Small intestine (tissue), 7 donors: ENCODE measurements at regions not wholly inside any gene's neighbourhood (a gene's known extent, or its start where the extent isn't known, plus 50 kb on each side); places are given as distances from the start of the nearest gene placed in this dataset.
"Not testable (repeated sequence)": the region's sequence is repeated elsewhere in the genome, so short reads cannot be mapped to it uniquely, and the experiment has no call there.

Source experiments
- DNase-seq, 2 donors: peaks; one replicate each; pipeline versions ENCODE4 v3.0.0 to v3.0.0-alpha.2; 2013
- FAIRE-seq: peaks from 2 replicates; lab custom pipeline; 2012; peaks lifted over from hg19 to GRCh38; lab: Jason Lieb, UNC
- H3K27ac ChIP-seq, 3 donors: one replicate each; pipeline ENCODE4 v1.5.1; 2013; ENCODE audit warnings: low read length in 2 of 3, mild to moderate bottlenecking in 2 of 3, control low read depth in 1 of 3, inconsistent platforms in 1 of 3, low read depth in 1 of 3, moderate library complexity in 1 of 3
- H3K27me3 ChIP-seq, 3 donors: one replicate each; pipeline ENCODE4 v1.6.1; 2013; ENCODE audit warnings: low read length in 3 of 3, inconsistent platforms in 1 of 3; ENCODE audit not compliant: control insufficient read depth in 3 of 3, insufficient read depth in 3 of 3
- H3K36me3 ChIP-seq, 3 donors: one replicate each; pipeline ENCODE4 v1.6.1; 2013; ENCODE audit warnings: low read length in 3 of 3, inconsistent platforms in 1 of 3, low read depth in 1 of 3, mild to moderate bottlenecking in 1 of 3, moderate library complexity in 1 of 3; ENCODE audit not compliant: control insufficient read depth in 3 of 3, insufficient read depth in 2 of 3
- H3K4me1 ChIP-seq, 3 donors: one replicate each; pipeline ENCODE4 v1.6.1; 2013; ENCODE audit warnings: low read length in 2 of 3, inconsistent platforms in 1 of 3, low read depth in 1 of 3, mild to moderate bottlenecking in 1 of 3, moderate library complexity in 1 of 3; ENCODE audit not compliant: control insufficient read depth in 3 of 3, insufficient read depth in 2 of 3
- H3K4me3 ChIP-seq, 3 donors: one replicate each; pipeline ENCODE4 v1.5.1; 2013; ENCODE audit warnings: low read length in 3 of 3, control low read depth in 1 of 3, inconsistent platforms in 1 of 3, low read depth in 1 of 3, mild to moderate bottlenecking in 1 of 3, moderate library complexity in 1 of 3
- H3K9me3 ChIP-seq, 2 donors: one replicate each; pipeline ENCODE4 v1.6.1; 2013; ENCODE audit warnings: low read depth in 1 of 2, low read length in 1 of 2; ENCODE audit not compliant: control insufficient read depth in 2 of 2, insufficient read depth in 1 of 2
- WGBS, 3 donors: extraction: QIAGEN DNeasy Blood & Tissue Kit; methylation state at CpG; one replicate each; pipeline ENCODE4 v1.1.7; 2013; 5-methylcytosine and 5-hydroxymethylcytosine counted together
- donor health status: healthy with polysubstance abuse.
- donor health status: control.
- donor health status: control.
- donor health status: Bipolar disorder and iron deficiency.
- donor health status: healthy.

GRCh38 chr22:16911340-16911739, 86.1 kb upstream of the XKR3 start:
- not testable (repeated sequence) for DNase-seq, H3K4me3 ChIP-seq, H3K4me1 ChIP-seq, H3K9me3 ChIP-seq, FAIRE-seq, H3K27me3 ChIP-seq, H3K36me3 ChIP-seq, H3K27ac ChIP-seq
- WGBS, 3 donors = 19 to 30% (median 29%) methylated on average over 2 of the region's 2 CpGs

- not testable (repeated sequence) for DNase-seq, H3K27ac ChIP-seq, H3K4me1 ChIP-seq, H3K4me3 ChIP-seq, H3K9me3 ChIP-seq, H3K27me3 ChIP-seq, H3K36me3 ChIP-seq, FAIRE-seq
- 74 to 83% (median 80%) methylated on average over 2 of the region's 2 CpGs for WGBS, 3 donors
Measured at GRCh38 chr22:16902051-16902450, 76.8 kb upstream of the XKR3 start.

GRCh38 chr22:16901579-16901978, 76.4 kb upstream of the XKR3 start:
- not testable (repeated sequence) for FAIRE-seq, H3K27me3 ChIP-seq, H3K27ac ChIP-seq, H3K4me1 ChIP-seq, H3K9me3 ChIP-seq, H3K36me3 ChIP-seq, DNase-seq, H3K4me3 ChIP-seq
- 55 to 73% (median 58%) methylated on average over 4 of the region's 5 CpGs for WGBS, 3 donors

DNA sequence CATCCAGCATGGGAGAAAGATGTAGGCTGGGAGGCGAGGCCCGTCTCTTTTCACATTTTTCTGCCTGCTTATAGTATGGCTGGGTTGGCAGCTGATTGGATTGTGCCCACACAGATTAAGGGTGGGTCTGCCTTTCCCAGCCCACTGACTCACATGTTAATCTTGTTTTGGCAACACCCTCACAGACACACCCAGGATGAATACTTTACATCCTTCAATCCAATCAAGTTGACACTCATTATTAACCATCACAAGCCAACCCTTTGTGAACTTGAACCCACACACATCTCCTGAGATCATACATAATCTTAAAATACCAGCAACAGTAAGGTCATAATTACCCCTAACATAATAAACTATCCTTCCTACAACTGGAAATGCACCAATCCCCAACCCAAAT, 74.1 kb upstream of the XKR3 start:
- 100% methylated on average over 1 to 2 of the region's 2 CpGs; no CpG with 5 or more reads in 1 of the 3 donors for WGBS, 3 donors

DNA sequence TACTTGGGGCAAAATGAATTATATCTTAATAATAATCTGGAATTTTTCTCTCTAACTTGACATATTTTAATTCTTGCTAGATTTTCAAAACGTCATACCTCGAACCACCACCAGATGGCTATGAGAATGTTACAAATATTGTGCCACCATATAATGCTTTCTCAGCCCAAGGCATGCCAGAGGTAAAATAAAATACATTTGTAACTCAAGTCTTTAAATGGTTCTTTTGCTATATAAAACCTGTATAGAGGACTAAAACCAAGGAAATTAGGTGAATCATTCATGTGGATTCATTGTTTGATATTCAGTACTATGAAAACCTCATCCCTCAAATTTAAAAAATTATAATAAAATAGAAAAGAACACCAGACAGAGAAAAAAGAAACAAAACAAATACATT, 72.2 kb upstream of the XKR3 start:
- 0% methylated on average over 1 of the region's 2 CpGs for WGBS, 3 donors

More for the DNA sequence above, 74.1 kb upstream of the XKR3 start:
- not testable (repeated sequence) for H3K36me3 ChIP-seq, H3K27ac ChIP-seq, DNase-seq, H3K4me1 ChIP-seq, H3K27me3 ChIP-seq, FAIRE-seq, H3K4me3 ChIP-seq, H3K9me3 ChIP-seq

GRCh38 chr22:16891892-16892291, 66.7 kb upstream of the XKR3 start:
- DNase-seq = not testable (repeated sequence)
- peak; percentile 67 for FAIRE-seq
- 0 to 1% (median 1%) methylated on average over 3 of the region's 4 CpGs for WGBS, 3 donors

More for the DNA sequence above, 72.2 kb upstream of the XKR3 start:
- not testable (repeated sequence) for DNase-seq, H3K4me1 ChIP-seq, H3K27ac ChIP-seq, H3K4me3 ChIP-seq, FAIRE-seq, H3K27me3 ChIP-seq, H3K9me3 ChIP-seq, H3K36me3 ChIP-seq

GRCh38 chr22:16876339-16876738, 51.1 kb upstream of the XKR3 start:
- H3K9me3 ChIP-seq, H3K4me3 ChIP-seq, H3K4me1 ChIP-seq, H3K27ac ChIP-seq, H3K27me3 ChIP-seq, DNase-seq, H3K36me3 ChIP-seq, FAIRE-seq: not testable (repeated sequence)
- 42 to 93% (median 82%) methylated on average over 1 of the region's 1 CpG for WGBS, 3 donors

More at GRCh38 chr22:16891892-16892291, 66.7 kb upstream of the XKR3 start:
- not testable (repeated sequence) for H3K36me3 ChIP-seq, H3K4me1 ChIP-seq, H3K27me3 ChIP-seq, H3K4me3 ChIP-seq, H3K9me3 ChIP-seq, H3K27ac ChIP-seq
